Kidney (tissue), 13 donors: ENCODE measurements at regions not wholly inside any gene's neighbourhood (a gene's known extent, or its start where the extent isn't known, plus 50 kb on each side); places are given as distances from the start of the nearest gene placed in this dataset.

Source experiments
- DNase-seq, 5 donors: peaks; one replicate each; pipeline ENCODE4 v3.0.0-alpha.2; 2013 to 2020
- FAIRE-seq: peaks from 2 replicates; lab custom pipeline; 2012; peaks lifted over from hg19 to GRCh38; lab: Jason Lieb, UNC
- H3K27ac ChIP-seq, 2 donors: one replicate each; pipeline ENCODE4 v1.7.0; 2013; ENCODE audit warnings: low read depth in 2 of 2, low read length in 2 of 2, inconsistent platforms in 1 of 2
- H3K27me3 ChIP-seq: one replicate; pipeline ENCODE4 v1.7.1; 2013; ENCODE audit warnings: low read length, inconsistent platforms; ENCODE audit not compliant: control insufficient read depth, insufficient read depth
- H3K36me3 ChIP-seq, 3 donors: one replicate each; pipeline versions ENCODE4 v1.7.0 to v1.7.1; 2013; ENCODE audit warnings: low read length in 3 of 3, control low read depth in 1 of 3, inconsistent platforms in 1 of 3; ENCODE audit not compliant: insufficient read depth in 3 of 3, control insufficient read depth in 2 of 3
- H3K4me1 ChIP-seq, 3 donors: one replicate each; pipeline versions ENCODE4 v1.7.0 to v1.7.1; 2013; ENCODE audit warnings: low read length in 3 of 3, inconsistent platforms in 1 of 3, low read depth in 1 of 3; ENCODE audit not compliant: control insufficient read depth in 2 of 3, insufficient read depth in 2 of 3
- H3K4me3 ChIP-seq, 3 donors: one replicate each; pipeline versions ENCODE4 v1.7.0 to v1.8.1; 2013; ENCODE audit warnings: low read length in 3 of 3, control low read depth in 1 of 3, inconsistent platforms in 1 of 3
- H3K9ac ChIP-seq, 3 donors: one replicate each; pipeline versions ENCODE4 v1.7.0 to v1.7.1; 2013; ENCODE audit warnings: low read length in 3 of 3, control low read depth in 1 of 3, inconsistent platforms in 1 of 3
- H3K9me3 ChIP-seq, 3 donors: one replicate each; pipeline versions ENCODE4 v1.7.0 to v1.7.1; 2013; ENCODE audit warnings: low read length in 3 of 3, control low read depth in 1 of 3, inconsistent platforms in 1 of 3; ENCODE audit not compliant: control insufficient read depth in 2 of 3, insufficient read depth in 1 of 3
- CTCF ChIP-seq: IDR thresholded peaks from 3 replicates; pipeline ENCODE4 v1.5.1; 2012; ENCODE audit warnings: mild to moderate bottlenecking, moderate library complexity, borderline replicate concordance; ENCODE audit not compliant: insufficient read depth; ENCODE audit errors: extremely low read depth
- intact Hi-C: fragments of 100-400 bp; cut with DNase I; formaldehyde crosslinking; loops from one replicate; pipeline ENCODE4 v1.11.1; 2022
- donor health status: control.
- donor health status: control.
- donor health status: control.
- donor health status: control.
- donor health status: control.
- donor health status: DM: yes; HTN: yes; CAD: no.
- donor health status: Normal renal cell carcinoma (clear cell type).

- FAIRE-seq = no peak
- TF ChIP-seq CTCF = no peak
- no peak for DNase-seq
- Histone ChIP-seq H3K4me1 (no peaks in the 10 kb centered on the region), H3K9me3 (no peaks in the 10 kb centered on the region), H3K36me3 (no peaks in the 10 kb centered on the region), H3K4me3 (no peak overlapping the region), H3K27ac (no peak overlapping the region), H3K27me3 (no peaks in the 10 kb centered on the region), H3K9ac (no peak overlapping the region)
- intact Hi-C loops = no loop called here
These were observed 55.5 kb upstream of the SMLR1 start for GRCh38 chr6:130771741-130772140.

- Histone ChIP-seq H3K4me3 (no peak overlapping the region), H3K27me3 (no peaks in the 10 kb centered on the region), H3K9me3 (no peaks in the 10 kb centered on the region), H3K9ac (no peak overlapping the region), H3K36me3 (no peaks in the 10 kb centered on the region), H3K4me1 (no peaks in the 10 kb centered on the region), H3K27ac (no peak overlapping the region)
- DNase-seq = no peak
- no peak for TF ChIP-seq CTCF
- intact Hi-C loops = no loop called here
- no peak for FAIRE-seq
These were observed 53.3 kb upstream of the SMLR1 start for GRCh38 chr6:130773860-130774259.

GRCh38 chr6:130775411-130776012, 51.7 kb upstream of the SMLR1 start:
- Histone ChIP-seq H3K27me3 (no peaks in the 10 kb centered on the region), H3K9me3 (no peaks in the 10 kb centered on the region), H3K9ac (no peak overlapping the region), H3K27ac (no peak overlapping the region), H3K36me3 (no peaks in the 10 kb centered on the region), H3K4me3 (no peak overlapping the region), H3K4me1 (no peaks in the 10 kb centered on the region)
- DNase-seq (no peak), FAIRE-seq (no peak)
- intact Hi-C loops = no loop called here
- TF ChIP-seq CTCF = no peak
